HG03066 (cell line): ENCODE measurements at regions not wholly inside any gene's neighbourhood (a gene's known extent, or its start where the extent isn't known, plus 50 kb on each side); places are given as distances from the start of the nearest gene placed in this dataset.

ENCODE experiments used
- ATAC-seq: cut with Tn5 transposase; IDR thresholded peaks from one replicate; pipeline ENCODE4 v1.9.1; 2021; ENCODE audit warnings: low read depth; ENCODE audit not compliant: unreplicated experiment

DNA sequence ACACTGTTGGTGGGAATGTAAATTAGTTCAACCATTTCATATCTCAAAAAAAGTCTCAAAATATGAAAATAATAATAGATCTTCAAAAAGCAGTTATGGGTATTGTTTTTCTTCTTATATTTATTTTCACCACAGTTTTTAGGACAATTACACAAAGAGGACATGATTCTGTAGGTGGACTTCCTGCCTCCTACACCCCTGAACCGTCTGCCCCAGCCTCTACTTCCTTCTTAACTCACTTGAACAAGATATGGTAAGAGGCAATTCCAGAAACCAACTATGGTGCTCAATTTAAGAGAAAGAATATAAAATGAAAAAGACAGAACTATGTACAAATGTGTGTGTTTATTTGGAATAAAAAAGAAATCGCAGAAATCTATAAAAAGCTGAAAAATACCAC lies 74.1 kb upstream of the MON1B start:
- ATAC-seq: no peak

DNA sequence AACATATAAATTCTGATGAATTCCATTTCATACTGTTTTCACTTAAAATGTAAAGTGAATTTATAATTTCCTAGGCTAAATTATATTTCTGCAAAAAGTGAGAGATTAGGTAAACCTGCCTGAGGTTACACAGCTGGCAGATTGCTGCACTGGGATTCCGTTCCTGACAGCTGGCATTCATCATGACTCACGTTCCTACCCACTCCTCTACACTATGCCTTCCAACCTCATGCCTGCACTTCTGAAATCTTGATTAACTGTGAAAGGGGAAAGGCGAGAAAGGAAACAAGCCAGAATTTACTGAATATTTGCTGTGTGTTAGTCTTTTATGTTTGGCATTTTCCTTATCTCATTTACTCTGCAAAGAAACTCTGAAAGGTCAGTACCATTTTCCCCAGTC lies 73.3 kb upstream of the MON1B start:
- no peak for ATAC-seq

DNA sequence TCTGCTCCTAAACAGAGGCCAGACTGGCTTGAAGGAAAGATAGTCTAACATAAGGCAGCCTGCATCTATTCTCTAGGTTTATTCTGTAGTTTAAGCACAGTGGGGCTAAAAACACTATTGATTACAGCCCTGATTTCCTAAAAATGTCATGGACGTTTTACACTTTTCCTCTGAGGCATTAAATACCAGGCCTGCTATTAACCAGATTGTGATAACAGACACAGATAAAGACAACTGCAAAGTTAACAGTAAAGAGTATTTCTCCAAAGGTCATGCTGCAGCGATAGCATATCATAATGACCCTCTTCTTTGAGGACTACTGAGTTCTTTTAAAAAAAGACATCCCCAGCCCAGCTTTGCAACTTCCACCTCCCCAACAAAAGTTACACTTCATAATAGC lies 59.6 kb upstream of the MON1B start:
- ATAC-seq: no peak

DNA sequence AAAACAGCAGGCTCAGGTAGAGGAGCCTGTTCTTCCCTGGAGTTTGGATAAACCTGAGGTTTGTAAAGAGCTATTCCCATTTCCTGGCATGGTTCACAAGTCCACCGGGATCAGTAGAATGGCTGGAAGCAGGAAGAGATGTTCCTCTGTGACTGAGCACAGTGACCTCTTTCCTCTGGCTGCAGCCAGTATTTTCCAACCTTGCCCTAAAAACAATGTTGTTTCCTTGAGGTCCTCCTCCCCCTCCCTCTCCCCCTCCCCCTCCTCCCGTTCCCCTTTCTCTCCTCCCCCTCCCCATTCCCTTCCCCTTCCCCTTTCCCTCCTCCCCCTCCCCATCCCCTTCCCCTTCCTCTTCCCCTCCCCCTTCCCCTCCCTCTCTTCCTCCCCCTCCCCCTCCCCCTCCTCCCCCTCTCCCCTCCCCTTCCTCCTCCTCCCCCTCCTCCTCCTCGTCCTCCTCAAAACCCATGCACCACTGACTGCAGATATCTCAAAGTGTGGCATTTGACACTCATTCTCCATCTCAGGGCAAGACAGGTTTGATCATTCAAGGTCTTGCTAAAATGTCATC lies 58.9 kb upstream of the MON1B start:
- ATAC-seq: no peak

DNA sequence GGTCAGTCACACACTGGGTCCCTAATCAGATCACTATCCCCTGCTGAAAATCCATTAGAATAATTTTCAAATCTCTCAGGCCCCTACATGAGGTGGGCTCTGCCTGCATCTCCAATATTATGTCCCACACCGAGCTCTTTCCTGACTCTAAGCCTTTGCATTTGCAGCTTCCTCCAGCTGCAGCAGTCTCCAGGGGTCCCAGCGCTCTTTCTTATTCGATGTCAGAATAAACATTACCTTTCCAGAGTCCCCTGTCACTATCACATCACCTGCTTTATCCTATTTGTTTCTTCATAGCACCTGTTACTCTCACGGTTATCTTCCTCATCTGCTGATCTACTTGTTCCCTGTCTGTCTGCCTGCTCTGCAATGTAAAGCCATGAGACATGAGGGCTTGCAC lies 57.3 kb upstream of the MON1B start:
- no peak for ATAC-seq

DNA sequence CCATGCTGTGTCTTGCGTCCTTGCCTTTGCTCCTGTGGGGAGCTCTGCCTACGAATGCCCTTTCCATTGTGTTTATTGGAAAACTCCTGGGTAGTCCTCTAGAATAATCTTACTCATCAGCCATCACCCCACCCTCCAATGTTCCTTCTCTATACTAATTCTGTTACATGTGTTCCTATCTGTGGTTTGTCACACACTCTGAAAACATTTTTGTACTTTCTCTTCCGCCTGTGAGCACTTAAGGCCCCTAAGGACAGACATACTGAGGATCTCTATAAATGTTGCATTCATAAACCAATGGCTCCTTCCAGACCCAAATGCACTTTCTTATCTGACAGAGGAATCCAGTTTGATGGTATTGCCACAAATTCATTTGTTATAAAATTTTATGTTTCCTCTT lies 53.9 kb upstream of the MON1B start:
- no peak for ATAC-seq
